PC-3 (cell line): ENCODE measurements at regions not wholly inside any gene's neighbourhood (a gene's known extent, or its start where the extent isn't known, plus 50 kb on each side); places are given as distances from the start of the nearest gene placed in this dataset.

Experiments
- ATAC-seq: fragments of 200-7000 bp; cut with Tn5 transposase; 2 replicates; pipeline ENCODE4 v1.9.1; 2020; ENCODE audit warnings: mild to moderate bottlenecking, moderate library complexity
- BruUV-seq: library from RNA; stranded (reverse); fragments of 400-500 nt; replicated peaks from 2 replicates; lab custom pipeline; 2021; lab: Mats Ljungman, UMichigan
- CTCF ChIA-PET: fragments of 300-600 bp; sonication (Branson Sonifier 250); formaldehyde crosslinking; loops from one replicate; lab custom pipeline; 2022; ENCODE audit warnings: antibody characterized with exemption; lab: Charles Lee
- POLR2A ChIA-PET: fragments of 300-600 bp; sonication (Branson Sonifier 250); formaldehyde crosslinking; loops from one replicate; lab custom pipeline; 2022; ENCODE audit warnings: antibody characterized with exemption; ENCODE audit not compliant: unreplicated experiment; lab: Charles Lee
- DNase-seq: peaks from one replicate; pipeline ENCODE4 v3.0.0-alpha.2; 2015
- H2AFZ ChIP-seq: fragments of 300-600 bp; sonication (generic); 2 replicates; pipeline ENCODE4 v1.6.0; 2016; ENCODE audit warnings: antibody characterized with exemption, low read length
- H3F3A ChIP-seq: fragments of 300-600 bp; sonication (generic); one replicate; pipeline ENCODE4 v1.6.0; 2017; ENCODE audit warnings: antibody characterized with exemption, low read length, control low read depth, mild to moderate bottlenecking; ENCODE audit not compliant: unreplicated experiment
- H3K27ac ChIP-seq: fragments of 300-600 bp; sonication (generic); 2 replicates; pipeline ENCODE4 v1.5.1; 2016; ENCODE audit warnings: mild to moderate bottlenecking, low read length
- H3K27me3 ChIP-seq: fragments of 300-600 bp; sonication (generic); 2 replicates; pipeline ENCODE4 v1.6.1; 2016; ENCODE audit warnings: low read length, mixed read lengths
- H3K36me3 ChIP-seq: fragments of 300-600 bp; sonication (generic); 2 replicates; pipeline ENCODE4 v1.6.1; 2016; ENCODE audit warnings: low read depth, mixed run types, low read length, mixed read lengths
- H3K4me1 ChIP-seq: fragments of 300-600 bp; sonication (generic); 2 replicates; pipeline ENCODE4 v1.5.1; 2016; ENCODE audit warnings: low read length; ENCODE audit not compliant: insufficient read depth
- H3K4me2 ChIP-seq: fragments of 300-600 bp; sonication (generic); 2 replicates; pipeline ENCODE4 v1.6.0; 2016; ENCODE audit warnings: low read length
- H3K4me3 ChIP-seq: fragments of 300-600 bp; sonication (generic); 2 replicates; pipeline ENCODE4 v1.5.1; 2016; ENCODE audit warnings: mild to moderate bottlenecking, low read length, mixed read lengths
- H3K79me2 ChIP-seq: fragments of 300-600 bp; sonication (generic); 2 replicates; pipeline ENCODE4 v1.6.1; 2017; ENCODE audit warnings: low read length, mixed read lengths
- H3K9ac ChIP-seq: fragments of 300-600 bp; sonication (generic); 2 replicates; pipeline ENCODE4 v1.6.0; 2016; ENCODE audit warnings: mild to moderate bottlenecking, low read length
- H3K9me2 ChIP-seq: fragments of 300-600 bp; sonication (generic); replicated peaks from 2 replicates; pipeline ENCODE4 v1.6.1; 2016; ENCODE audit warnings: mixed run types, low read length, mixed read lengths
- H3K9me3 ChIP-seq: fragments of 300-600 bp; sonication (generic); 2 replicates; pipeline ENCODE4 v1.6.1; 2016; ENCODE audit warnings: low read length, mixed read lengths
- H4K20me1 ChIP-seq: fragments of 300-600 bp; sonication (generic); 2 replicates; pipeline ENCODE4 v1.6.1; 2016; ENCODE audit warnings: low read length, mixed read lengths
- CTCF ChIP-seq: fragments of 300-600 bp; sonication (generic); conservative IDR thresholded peaks from 2 replicates; pipeline ENCODE4 v1.5.1; 2017; ENCODE audit warnings: antibody characterized with exemption, low read depth, mild to moderate bottlenecking, low read length
- EZH2 ChIP-seq: fragments of 300-600 bp; sonication (generic); IDR thresholded peaks from one replicate; pipeline ENCODE4 v1.6.1; 2017; ENCODE audit warnings: antibody characterized with exemption, mild to moderate bottlenecking, low read length; ENCODE audit not compliant: unreplicated experiment
- EZH2phosphoT487 ChIP-seq: fragments of 300-600 bp; sonication (generic); IDR thresholded peaks from 2 replicates; pipeline ENCODE4 v1.6.1; 2018; ENCODE audit warnings: mild to moderate bottlenecking, antibody characterized with exemption, low read length, borderline replicate concordance
- intact Hi-C: fragments of 100-400 bp; cut with micrococcal nuclease; formaldehyde crosslinking; loops from 2 replicates; pipeline ENCODE4 v1.9.0; 2023

DNA sequence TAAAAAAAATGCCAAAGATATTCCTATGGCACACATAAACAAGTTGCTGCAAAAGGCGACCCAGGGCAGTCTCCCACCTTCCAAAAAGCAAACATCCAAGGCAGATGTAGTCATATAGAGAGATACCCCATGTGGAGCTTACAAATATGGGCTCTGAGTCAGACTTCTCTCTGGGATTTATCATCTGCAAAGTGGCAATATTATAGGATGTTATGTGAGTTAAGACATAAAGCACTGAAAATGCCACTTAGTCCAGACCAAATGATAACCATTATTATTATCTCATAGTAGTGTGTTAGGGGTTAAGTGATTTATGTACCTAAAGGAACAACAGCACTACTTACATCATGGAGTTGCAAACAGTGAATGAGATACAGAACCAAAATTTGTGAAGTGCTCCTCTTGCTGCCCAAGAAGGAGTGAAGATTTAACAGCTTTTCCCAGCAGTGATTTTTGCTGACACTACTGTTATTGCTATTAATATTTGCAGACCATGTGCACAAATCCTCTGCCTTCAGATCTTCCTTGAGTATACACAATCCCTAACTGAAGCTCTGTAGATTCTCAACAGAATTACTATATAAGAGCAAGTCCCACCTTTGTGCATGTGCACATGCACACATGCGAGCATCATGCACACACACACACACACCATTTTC lies 560.0 kb upstream of the SALL1 start:
- H3K9me3 ChIP-seq: no peaks in the 10 kb centered on the region
- POLR2A ChIA-PET: no interaction called here
- CTCF ChIA-PET: no interaction called here
- no peak overlapping the region for H3K27ac ChIP-seq
- no peaks in the 10 kb centered on the region for H4K20me1 ChIP-seq
- intact Hi-C loops: no loop called here
- no peak overlapping the region for H2AFZ ChIP-seq
- ATAC-seq (no peak), DNase-seq (no peak)
- TF ChIP-seq EZH2 (no peak), EZH2phosphoT487 (no peak), CTCF (no peak)
- H3K4me2 ChIP-seq: no peak overlapping the region
- no peaks in the 10 kb centered on the region for H3K79me2 ChIP-seq
- no TSS peak for BruUV-seq
- H3K27me3 ChIP-seq: no peaks in the 10 kb centered on the region
- H3K4me1 ChIP-seq: no peaks in the 10 kb centered on the region
- H3K9me2 ChIP-seq: no peaks in the 10 kb centered on the region
- H3K4me3 ChIP-seq: no peak overlapping the region
- no peak overlapping the region for H3K9ac ChIP-seq
- H3K36me3 ChIP-seq: no peaks in the 10 kb centered on the region
- H3F3A ChIP-seq: no peaks in the 10 kb centered on the region

GRCh38 chr16:51710186-51710585 lies 559.1 kb upstream of the SALL1 start:
- no peaks in the 10 kb centered on the region for H3K4me1 ChIP-seq
- H2AFZ ChIP-seq: no peak overlapping the region
- ChIA-PET CTCF (no interaction called here), POLR2A (no interaction called here)
- H3K9me3 ChIP-seq: no peaks in the 10 kb centered on the region
- H3K27ac ChIP-seq: no peak overlapping the region
- TF ChIP-seq EZH2 (no peak), CTCF (no peak), EZH2phosphoT487 (no peak)
- H3F3A ChIP-seq: no peaks in the 10 kb centered on the region
- no peaks in the 10 kb centered on the region for H3K27me3 ChIP-seq
- H3K4me2 ChIP-seq: no peak overlapping the region
- no peak overlapping the region for H3K9ac ChIP-seq
- intact Hi-C loops: no loop called here
- H4K20me1 ChIP-seq: no peaks in the 10 kb centered on the region
- BruUV-seq: no TSS peak
- H3K4me3 ChIP-seq: no peak overlapping the region
- no peaks in the 10 kb centered on the region for H3K79me2 ChIP-seq
- ATAC-seq: no peak
- no peaks in the 10 kb centered on the region for H3K36me3 ChIP-seq
- DNase-seq: no peak
- H3K9me2 ChIP-seq: no peaks in the 10 kb centered on the region

DNA sequence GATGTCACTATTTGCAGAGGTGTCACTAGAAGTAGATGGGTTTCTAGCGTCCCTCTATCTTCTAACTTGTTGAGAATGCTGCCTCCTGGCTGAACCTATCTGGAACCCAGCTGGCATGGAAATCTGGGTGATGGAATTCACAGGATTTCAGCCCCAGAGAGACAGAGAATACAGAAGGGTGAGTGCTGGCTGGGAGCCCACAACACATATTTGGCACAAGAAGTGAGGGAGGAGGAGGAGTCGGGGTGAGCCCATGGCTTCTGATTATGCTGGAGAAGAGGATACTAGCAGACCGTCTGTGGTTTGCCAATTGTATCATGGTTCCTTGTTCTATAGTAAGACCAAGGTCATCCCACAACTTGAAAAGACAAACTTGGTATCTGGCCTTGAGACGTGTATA lies 557.8 kb upstream of the SALL1 start:
- CTCF ChIA-PET: no interaction called here
- no peaks in the 10 kb centered on the region for H4K20me1 ChIP-seq
- H3K9me3 ChIP-seq: no peaks in the 10 kb centered on the region
- no peak overlapping the region for H3K27ac ChIP-seq
- no peaks in the 10 kb centered on the region for H3F3A ChIP-seq
- BruUV-seq: no TSS peak
- POLR2A ChIA-PET: no interaction called here
- H2AFZ ChIP-seq: no peak overlapping the region
- H3K79me2 ChIP-seq: no peaks in the 10 kb centered on the region
- H3K9me2 ChIP-seq: no peaks in the 10 kb centered on the region
- H3K4me2 ChIP-seq: no peak overlapping the region
- H3K4me1 ChIP-seq: no peaks in the 10 kb centered on the region
- no peaks in the 10 kb centered on the region for H3K36me3 ChIP-seq
- DNase-seq (no peak), ATAC-seq (no peak)
- H3K9ac ChIP-seq: no peak overlapping the region
- no peaks in the 10 kb centered on the region for H3K27me3 ChIP-seq
- intact Hi-C loops: no loop called here
- no peak overlapping the region for H3K4me3 ChIP-seq
- TF ChIP-seq EZH2 (no peak), CTCF (no peak), EZH2phosphoT487 (no peak)
